ENCODE measurements at regions not wholly inside any gene's neighbourhood (a gene's known extent, or its start where the extent isn't known, plus 50 kb on each side); places are given as distances from the start of the nearest gene placed in this dataset.
A peak's percentile ranks its signal among the peaks of the same experiment; 100 is the strongest.

DNA sequence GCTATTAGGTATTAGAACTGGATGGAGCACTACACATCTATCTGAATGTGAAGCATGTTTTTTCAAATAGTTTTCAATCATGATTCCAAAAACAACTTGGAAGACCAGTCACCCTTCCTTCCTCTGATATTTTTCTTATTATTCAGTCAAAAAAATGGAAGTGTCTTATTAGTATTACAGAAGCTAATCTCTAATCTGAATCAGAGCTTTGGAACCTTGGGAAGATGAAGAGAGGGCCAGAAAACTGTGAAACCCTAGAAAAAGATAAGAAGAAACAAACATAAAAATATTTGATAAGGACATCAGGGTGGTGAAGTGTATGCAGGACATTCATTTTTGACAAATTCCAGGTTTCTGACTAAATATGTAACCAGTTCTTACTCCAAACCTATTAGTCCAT is 166.3 kb upstream of the PRSS16 start:
- no peaks in the 10 kb centered on the region for H3K36me3 ChIP-seq (ENCODE audit: control insufficient read depth in 2 of 2, insufficient read depth in 2 of 2, low read length in 1 of 2)
- no peaks in the 10 kb centered on the region for H3K9me3 ChIP-seq (replicated peaks; ENCODE audit: control insufficient read depth, insufficient read depth, low read length)
- no peak overlapping the region for H3K4me3 ChIP-seq
- in situ Hi-C loops (cut with MboI): loop anchor here (5.0 kb wide), 1 partner anchor 469 kb away; no protein-coding TSS in a partner anchor
- H4K20me1 ChIP-seq (ENCODE audit: control insufficient read depth, insufficient read depth): no peaks in the 10 kb centered on the region
- no peak overlapping the region for H3K4me2 ChIP-seq (ENCODE audit: control insufficient read depth, insufficient read depth)
- intact Hi-C loops (cut with micrococcal nuclease; ENCODE audit: unreplicated experiment): no loop called here
- H3K27ac ChIP-seq (ENCODE audit: control insufficient read depth, insufficient read depth): no peak overlapping the region
- ChIA-PET POLR2A (no interaction called here), SMC1A (ENCODE audit: uncharacterized antibody, unreplicated experiment) (interaction anchor here (0.9 to 1.3 kb wide), 6 partner anchors 13 to 905 kb away, joined by 3 read pairs; no protein-coding TSS in a partner anchor), CTCF (interaction anchor here (0.9 to 4.9 kb wide), 4 partner anchors 15 to 485 kb away, joined by 3 to 42 read pairs (median 13); no protein-coding TSS in a partner anchor), RAD21 (ENCODE audit: unreplicated experiment) (interaction anchor here (1.0 kb wide), 1 partner anchor 10 kb away, joined by 3 read pairs; no protein-coding TSS in a partner anchor)
- H3K4me1 ChIP-seq (ENCODE audit: control insufficient read depth, insufficient read depth, low read length): no peaks in the 10 kb centered on the region
- ATAC-seq: no peak
- no peak for FAIRE-seq
- DNase-seq (ENCODE audit: low read depth, low spot score): no peak
- BruUV-seq (replicated peaks): no TSS peak
- H2AFZ ChIP-seq (ENCODE audit: control insufficient read depth, low read depth, low read length): no peak overlapping the region
- H3K27me3 ChIP-seq (replicated peaks in 1 of 2; ENCODE audit: control insufficient read depth in 2 of 2, insufficient read depth in 2 of 2, low read length in 1 of 2): no peaks in the 10 kb centered on the region
- H3K79me2 ChIP-seq (ENCODE audit: control insufficient read depth, insufficient read depth, low read length): no peaks in the 10 kb centered on the region
- no peak for TF ChIP-seq SMAD1 (IDR thresholded peaks at IDR 0.05; ENCODE audit: low read depth, partially characterized antibody)
- no peak for TF ChIP-seq IRF4 (IDR thresholded peaks at IDR 0.05; ENCODE audit: low read depth, low read length)
- H3K9ac ChIP-seq (ENCODE audit: control insufficient read depth, insufficient read depth, low read length): no peak overlapping the region

DNA sequence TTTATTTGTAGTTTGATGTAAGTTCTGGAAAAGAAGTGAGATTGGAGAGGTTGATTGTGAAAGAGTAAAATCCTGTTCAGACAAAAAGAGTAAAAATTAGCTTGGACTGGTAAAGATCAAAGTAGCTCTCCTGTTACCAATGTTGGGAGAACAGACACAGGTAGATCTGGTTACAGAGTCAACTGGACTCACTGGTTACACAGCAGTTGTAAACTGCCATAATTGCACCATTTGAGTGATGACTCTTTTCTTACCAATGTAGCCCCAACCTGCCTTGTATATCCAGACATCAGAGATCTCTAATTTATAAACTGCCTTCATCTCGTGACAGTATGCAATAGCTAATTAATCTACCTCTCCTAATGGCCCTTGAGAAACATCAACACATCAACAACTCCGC is 165.6 kb upstream of the PRSS16 start:
- ChIA-PET RAD21 (ENCODE audit: unreplicated experiment) (interaction anchor here (1.0 kb wide), 1 partner anchor 9 kb away, joined by 3 read pairs; no protein-coding TSS in a partner anchor), POLR2A (no interaction called here), SMC1A (ENCODE audit: uncharacterized antibody, unreplicated experiment) (no interaction called here), CTCF (interaction anchor here (0.5 kb wide), 1 partner anchor 91 kb away, joined by 3 read pairs; no protein-coding TSS in a partner anchor)
- DNase-seq (ENCODE audit: low read depth, low spot score) (no peak), ATAC-seq (no peak), FAIRE-seq (no peak)
- Histone ChIP-seq H4K20me1 (ENCODE audit: control insufficient read depth, insufficient read depth) (no peaks in the 10 kb centered on the region), H3K36me3 (ENCODE audit: control insufficient read depth in 2 of 2, insufficient read depth in 2 of 2, low read length in 1 of 2) (no peaks in the 10 kb centered on the region), H3K9ac (ENCODE audit: control insufficient read depth, insufficient read depth, low read length) (no peak overlapping the region), H3K4me3 (no peak overlapping the region), H3K4me1 (ENCODE audit: control insufficient read depth, insufficient read depth, low read length) (no peaks in the 10 kb centered on the region), H3K9me3 (replicated peaks; ENCODE audit: control insufficient read depth, insufficient read depth, low read length) (no peaks in the 10 kb centered on the region), H3K4me2 (ENCODE audit: control insufficient read depth, insufficient read depth) (no peak overlapping the region), H2AFZ (ENCODE audit: control insufficient read depth, low read depth, low read length) (peak overlapping the region; percentile 12; the same call in 1 of the 2 replicates), H3K79me2 (ENCODE audit: control insufficient read depth, insufficient read depth, low read length) (no peaks in the 10 kb centered on the region), H3K27me3 (replicated peaks in 1 of 2; ENCODE audit: control insufficient read depth in 2 of 2, insufficient read depth in 2 of 2, low read length in 1 of 2) (no peaks in the 10 kb centered on the region), H3K27ac (ENCODE audit: control insufficient read depth, insufficient read depth) (no peak overlapping the region)
- WGBS (ENCODE audit: insufficient coverage, insufficient replicate concordance, low lambda C conversion rate, missing lambda C conversion rate): 21% methylated on average over 2 of the region's 2 CpGs
- intact Hi-C loops (cut with micrococcal nuclease; ENCODE audit: unreplicated experiment) (no loop called here), in situ Hi-C loops (cut with MboI) (loop anchor here (5.0 kb wide), 1 partner anchor 470 kb away; no protein-coding TSS in a partner anchor)
- no TSS peak for BruUV-seq (replicated peaks)
- TF ChIP-seq IRF4 (IDR thresholded peaks at IDR 0.05; ENCODE audit: low read depth, low read length): no peak
- TF ChIP-seq STAT1 (conservative IDR thresholded peaks at IDR 0.05): no peak
- no peak for TF ChIP-seq MTA2 (IDR thresholded peaks at IDR 0.05; ENCODE audit: low read depth)
- TF ChIP-seq, protein P1, sequence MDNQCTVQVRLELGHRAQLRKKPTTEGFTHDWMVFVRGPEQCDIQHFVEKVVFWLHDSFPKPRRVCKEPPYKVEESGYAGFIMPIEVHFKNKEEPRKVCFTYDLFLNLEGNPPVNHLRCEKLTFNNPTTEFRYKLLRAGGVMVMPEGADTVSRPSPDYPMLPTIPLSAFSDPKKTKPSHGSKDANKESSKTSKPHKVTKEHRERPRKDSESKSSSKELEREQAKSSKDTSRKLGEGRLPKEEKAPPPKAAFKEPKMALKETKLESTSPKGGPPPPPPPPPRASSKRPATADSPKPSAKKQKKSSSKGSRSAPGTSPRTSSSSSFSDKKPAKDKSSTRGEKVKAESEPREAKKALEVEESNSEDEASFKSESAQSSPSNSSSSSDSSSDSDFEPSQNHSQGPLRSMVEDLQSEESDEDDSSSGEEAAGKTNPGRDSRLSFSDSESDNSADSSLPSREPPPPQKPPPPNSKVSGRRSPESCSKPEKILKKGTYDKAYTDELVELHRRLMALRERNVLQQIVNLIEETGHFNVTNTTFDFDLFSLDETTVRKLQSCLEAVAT (IDR thresholded peaks at IDR 0.05): no peak
- no peak for TF ChIP-seq EP300 (IDR thresholded peaks at IDR 0.05; ENCODE audit: borderline replicate concordance in 1 of 2, control insufficient read depth in 1 of 2, low read depth in 2 of 2, low read length in 2 of 2)
- TF ChIP-seq, protein P2, sequence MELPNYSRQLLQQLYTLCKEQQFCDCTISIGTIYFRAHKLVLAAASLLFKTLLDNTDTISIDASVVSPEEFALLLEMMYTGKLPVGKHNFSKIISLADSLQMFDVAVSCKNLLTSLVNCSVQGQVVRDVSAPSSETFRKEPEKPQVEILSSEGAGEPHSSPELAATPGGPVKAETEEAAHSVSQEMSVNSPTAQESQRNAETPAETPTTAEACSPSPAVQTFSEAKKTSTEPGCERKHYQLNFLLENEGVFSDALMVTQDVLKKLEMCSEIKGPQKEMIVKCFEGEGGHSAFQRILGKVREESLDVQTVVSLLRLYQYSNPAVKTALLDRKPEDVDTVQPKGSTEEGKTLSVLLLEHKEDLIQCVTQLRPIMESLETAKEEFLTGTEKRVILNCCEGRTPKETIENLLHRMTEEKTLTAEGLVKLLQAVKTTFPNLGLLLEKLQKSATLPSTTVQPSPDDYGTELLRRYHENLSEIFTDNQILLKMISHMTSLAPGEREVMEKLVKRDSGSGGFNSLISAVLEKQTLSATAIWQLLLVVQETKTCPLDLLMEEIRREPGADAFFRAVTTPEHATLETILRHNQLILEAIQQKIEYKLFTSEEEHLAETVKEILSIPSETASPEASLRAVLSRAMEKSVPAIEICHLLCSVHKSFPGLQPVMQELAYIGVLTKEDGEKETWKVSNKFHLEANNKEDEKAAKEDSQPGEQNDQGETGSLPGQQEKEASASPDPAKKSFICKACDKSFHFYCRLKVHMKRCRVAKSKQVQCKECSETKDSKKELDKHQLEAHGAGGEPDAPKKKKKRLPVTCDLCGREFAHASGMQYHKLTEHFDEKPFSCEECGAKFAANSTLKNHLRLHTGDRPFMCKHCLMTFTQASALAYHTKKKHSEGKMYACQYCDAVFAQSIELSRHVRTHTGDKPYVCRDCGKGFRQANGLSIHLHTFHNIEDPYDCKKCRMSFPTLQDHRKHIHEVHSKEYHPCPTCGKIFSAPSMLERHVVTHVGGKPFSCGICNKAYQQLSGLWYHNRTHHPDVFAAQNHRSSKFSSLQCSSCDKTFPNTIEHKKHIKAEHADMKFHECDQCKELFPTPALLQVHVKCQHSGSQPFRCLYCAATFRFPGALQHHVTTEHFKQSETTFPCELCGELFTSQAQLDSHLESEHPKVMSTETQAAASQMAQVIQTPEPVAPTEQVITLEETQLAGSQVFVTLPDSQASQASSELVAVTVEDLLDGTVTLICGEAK (IDR thresholded peaks at IDR 0.05; ENCODE audit: borderline replicate concordance): no peak
- TF ChIP-seq, protein P3, sequence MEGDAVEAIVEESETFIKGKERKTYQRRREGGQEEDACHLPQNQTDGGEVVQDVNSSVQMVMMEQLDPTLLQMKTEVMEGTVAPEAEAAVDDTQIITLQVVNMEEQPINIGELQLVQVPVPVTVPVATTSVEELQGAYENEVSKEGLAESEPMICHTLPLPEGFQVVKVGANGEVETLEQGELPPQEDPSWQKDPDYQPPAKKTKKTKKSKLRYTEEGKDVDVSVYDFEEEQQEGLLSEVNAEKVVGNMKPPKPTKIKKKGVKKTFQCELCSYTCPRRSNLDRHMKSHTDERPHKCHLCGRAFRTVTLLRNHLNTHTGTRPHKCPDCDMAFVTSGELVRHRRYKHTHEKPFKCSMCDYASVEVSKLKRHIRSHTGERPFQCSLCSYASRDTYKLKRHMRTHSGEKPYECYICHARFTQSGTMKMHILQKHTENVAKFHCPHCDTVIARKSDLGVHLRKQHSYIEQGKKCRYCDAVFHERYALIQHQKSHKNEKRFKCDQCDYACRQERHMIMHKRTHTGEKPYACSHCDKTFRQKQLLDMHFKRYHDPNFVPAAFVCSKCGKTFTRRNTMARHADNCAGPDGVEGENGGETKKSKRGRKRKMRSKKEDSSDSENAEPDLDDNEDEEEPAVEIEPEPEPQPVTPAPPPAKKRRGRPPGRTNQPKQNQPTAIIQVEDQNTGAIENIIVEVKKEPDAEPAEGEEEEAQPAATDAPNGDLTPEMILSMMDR (IDR thresholded peaks at IDR 0.05 in 2 of 3, conservative IDR thresholded peaks at IDR 0.05 in 1 of 3; ENCODE audit: control insufficient read depth in 2 of 3, extremely low read depth in 1 of 3, insufficient read depth in 1 of 3, low read depth in 3 of 3, low read length in 3 of 3): no peak
- no peak for TF ChIP-seq NR2C2 (IDR thresholded peaks at IDR 0.05; ENCODE audit: borderline replicate concordance, control insufficient read depth, insufficient read length, low read depth)
